Fibroblast of lung (primary cell): ENCODE measurements at regions not wholly inside any gene's neighbourhood (a gene's known extent, or its start where the extent isn't known, plus 50 kb on each side); places are given as distances from the start of the nearest gene placed in this dataset.

Experiments
- DNase-seq, 2 donors: peaks; one replicate each; pipeline versions ENCODE4 v3.0.0 to v3.0.0-alpha.2; 2010; ENCODE audit warnings: low read depth in 2 of 2
- H2AFZ ChIP-seq: 2 replicates; pipeline ENCODE4 v1.5.1; 2012; ENCODE audit warnings: low read length, control low read depth, inconsistent platforms
- H3K27ac ChIP-seq: 2 replicates; pipeline ENCODE4 v1.5.1; 2011; ENCODE audit warnings: low read length, control low read depth; ENCODE audit not compliant: insufficient read depth
- H3K27me3 ChIP-seq: 2 replicates; pipeline ENCODE4 v1.5.1; 2011; ENCODE audit warnings: mild to moderate bottlenecking, low read length; ENCODE audit not compliant: control insufficient read depth, insufficient read depth
- H3K36me3 ChIP-seq: 2 replicates; pipeline ENCODE4 v1.5.1; 2011; ENCODE audit warnings: low read length; ENCODE audit not compliant: control insufficient read depth, insufficient read depth
- H3K4me1 ChIP-seq: 2 replicates; pipeline ENCODE4 v1.5.1; 2011; ENCODE audit warnings: low read length; ENCODE audit not compliant: control insufficient read depth, insufficient read depth; ENCODE audit errors: extremely low read depth
- H3K4me2 ChIP-seq: 2 replicates; pipeline ENCODE4 v1.5.1; 2011; ENCODE audit warnings: low read length, control low read depth; ENCODE audit not compliant: insufficient read depth; ENCODE audit errors: extremely low read depth
- H3K4me3 ChIP-seq, 4 experiments: fragments of 200-600 bp in 1 of 4; sonication (generic) in 1 of 4; replicated peaks in 1 of 4; 2 replicates each; pipeline ENCODE4 v1.5.1; 2011 to 2016; ENCODE audit warnings: low read length in 4 of 4, low read depth in 3 of 4, mild to moderate bottlenecking in 3 of 4, control low read depth in 2 of 4, inconsistent platforms in 1 of 4, mixed read lengths in 1 of 4; ENCODE audit not compliant: insufficient read depth in 1 of 4; ENCODE audit errors: control extremely low read depth in 1 of 4
- H3K79me2 ChIP-seq: 2 replicates; pipeline ENCODE4 v1.5.1; 2012; ENCODE audit warnings: mild to moderate bottlenecking, low read length, inconsistent platforms; ENCODE audit not compliant: control insufficient read depth, insufficient read depth
- H3K9ac ChIP-seq: 2 replicates; pipeline ENCODE4 v1.5.1; 2011; ENCODE audit warnings: mild to moderate bottlenecking, low read length, control low read depth; ENCODE audit not compliant: insufficient read depth
- H3K9me3 ChIP-seq: 2 replicates; pipeline ENCODE4 v1.5.1; 2012; ENCODE audit warnings: low read depth, low read length; ENCODE audit not compliant: control insufficient read depth, insufficient read depth
- H4K20me1 ChIP-seq: 2 replicates; pipeline ENCODE4 v1.5.1; 2011; ENCODE audit warnings: low read length; ENCODE audit not compliant: control insufficient read depth, insufficient read depth; ENCODE audit errors: extremely low read depth
- EZH2 ChIP-seq: IDR thresholded peaks from 2 replicates; pipeline ENCODE4 v1.5.1; 2012; ENCODE audit warnings: low read length, control low read depth, mild to moderate bottlenecking; ENCODE audit errors: missing control alignments
- TF ChIP-seq, protein P1 (sequence below), 2 donors: IDR thresholded peaks in 1 of 2; conservative IDR thresholded peaks in 1 of 2; 1 replicate in 1 of 2; 2 replicates in 1 of 2; pipeline ENCODE4 v1.5.1; 2011 to 2012; ENCODE audit warnings: low read length in 2 of 2, control low read depth in 1 of 2, inconsistent platforms in 1 of 2, low read depth in 1 of 2, mild to moderate bottlenecking in 1 of 2

DNA sequence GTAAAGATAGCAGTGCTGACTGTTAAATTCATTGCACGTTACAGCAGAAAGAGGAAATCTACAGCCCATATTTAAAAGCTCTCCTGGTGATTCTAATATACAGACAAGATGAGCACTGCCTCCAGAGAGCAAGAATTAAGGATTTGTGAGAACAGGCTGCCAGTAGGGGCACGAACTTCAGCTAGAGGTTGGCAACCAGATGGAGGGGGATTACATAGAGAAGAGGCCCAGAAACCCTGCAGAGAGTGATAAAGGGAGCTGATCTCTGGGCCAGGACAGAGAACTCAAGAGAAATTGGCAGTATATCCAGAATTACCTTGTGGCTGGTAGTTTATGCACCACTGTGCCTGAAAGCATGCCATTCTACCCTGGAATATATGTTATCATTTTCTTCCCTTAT is 144.8 kb downstream of the UFM1 start:
- H4K20me1 ChIP-seq, result no peaks in the 10 kb centered on the region
- H3K4me3 ChIP-seq, result no peak overlapping the region
- no peaks in the 10 kb centered on the region for H3K79me2 ChIP-seq
- H3K27me3 ChIP-seq, result no peaks in the 10 kb centered on the region
- H3K27ac ChIP-seq, result no peak overlapping the region
- no peaks in the 10 kb centered on the region for H3K9me3 ChIP-seq
- TF ChIP-seq, protein P1, sequence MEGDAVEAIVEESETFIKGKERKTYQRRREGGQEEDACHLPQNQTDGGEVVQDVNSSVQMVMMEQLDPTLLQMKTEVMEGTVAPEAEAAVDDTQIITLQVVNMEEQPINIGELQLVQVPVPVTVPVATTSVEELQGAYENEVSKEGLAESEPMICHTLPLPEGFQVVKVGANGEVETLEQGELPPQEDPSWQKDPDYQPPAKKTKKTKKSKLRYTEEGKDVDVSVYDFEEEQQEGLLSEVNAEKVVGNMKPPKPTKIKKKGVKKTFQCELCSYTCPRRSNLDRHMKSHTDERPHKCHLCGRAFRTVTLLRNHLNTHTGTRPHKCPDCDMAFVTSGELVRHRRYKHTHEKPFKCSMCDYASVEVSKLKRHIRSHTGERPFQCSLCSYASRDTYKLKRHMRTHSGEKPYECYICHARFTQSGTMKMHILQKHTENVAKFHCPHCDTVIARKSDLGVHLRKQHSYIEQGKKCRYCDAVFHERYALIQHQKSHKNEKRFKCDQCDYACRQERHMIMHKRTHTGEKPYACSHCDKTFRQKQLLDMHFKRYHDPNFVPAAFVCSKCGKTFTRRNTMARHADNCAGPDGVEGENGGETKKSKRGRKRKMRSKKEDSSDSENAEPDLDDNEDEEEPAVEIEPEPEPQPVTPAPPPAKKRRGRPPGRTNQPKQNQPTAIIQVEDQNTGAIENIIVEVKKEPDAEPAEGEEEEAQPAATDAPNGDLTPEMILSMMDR (conservative IDR thresholded peaks at IDR 0.05 in 1 of 2, IDR thresholded peaks at IDR 0.05 in 1 of 2; ENCODE audit: low read depth in 1 of 2, low read length in 2 of 2), result no peak
- TF ChIP-seq EZH2, result no peak
- DNase-seq, result no peak
- no peak overlapping the region for H2AFZ ChIP-seq
- H3K4me2 ChIP-seq, result no peak overlapping the region
- H3K4me1 ChIP-seq, result no peaks in the 10 kb centered on the region
- no peaks in the 10 kb centered on the region for H3K36me3 ChIP-seq
- no peak overlapping the region for H3K9ac ChIP-seq

GRCh38 chr13:38496917-38497316 is 147.3 kb downstream of the UFM1 start:
- no peak overlapping the region for H2AFZ ChIP-seq
- H3K9me3 ChIP-seq, result no peaks in the 10 kb centered on the region
- DNase-seq, result peak in 1 of 2 donors; percentile 54

DNA sequence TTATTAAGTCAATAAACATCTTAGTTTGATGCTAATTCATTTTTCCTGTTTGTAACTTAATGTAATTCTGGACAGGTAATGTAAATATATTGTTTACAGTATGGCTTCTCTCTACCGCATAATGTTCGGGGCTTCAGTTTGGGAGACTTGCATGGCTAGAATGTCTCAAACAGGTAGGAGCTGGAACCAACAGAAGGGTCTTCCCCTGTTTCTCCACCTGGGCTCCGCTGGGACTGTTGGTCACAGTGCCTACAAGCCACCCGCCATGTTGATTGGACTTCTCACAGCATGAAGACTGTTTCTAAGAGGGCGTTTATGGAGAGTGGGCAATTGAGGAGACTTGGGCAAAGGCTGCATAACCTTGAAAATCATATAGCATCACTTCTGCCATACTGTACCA is 148.6 kb downstream of the UFM1 start:
- H3K27ac ChIP-seq, result no peak overlapping the region
- no peak for DNase-seq
- no peaks in the 10 kb centered on the region for H3K36me3 ChIP-seq
- TF ChIP-seq, protein P1 (conservative IDR thresholded peaks at IDR 0.05 in 1 of 2, IDR thresholded peaks at IDR 0.05 in 1 of 2; ENCODE audit: low read depth in 1 of 2, low read length in 2 of 2), result no peak
- TF ChIP-seq EZH2, result no peak
- H3K9me3 ChIP-seq, result no peaks in the 10 kb centered on the region
- no peak overlapping the region for H3K4me2 ChIP-seq
- H3K4me1 ChIP-seq, result no peaks in the 10 kb centered on the region
- H3K9ac ChIP-seq, result no peak overlapping the region
- no peaks in the 10 kb centered on the region for H3K27me3 ChIP-seq
- H3K79me2 ChIP-seq, result no peaks in the 10 kb centered on the region
- no peak overlapping the region for H2AFZ ChIP-seq
- no peak overlapping the region for H3K4me3 ChIP-seq
- H4K20me1 ChIP-seq, result no peaks in the 10 kb centered on the region

More at GRCh38 chr13:38496917-38497316, 147.3 kb downstream of the UFM1 start:
- TF ChIP-seq, protein P1 (conservative IDR thresholded peaks at IDR 0.05 in 1 of 2, IDR thresholded peaks at IDR 0.05 in 1 of 2; ENCODE audit: low read depth in 1 of 2, low read length in 2 of 2), result no peak
- TF ChIP-seq EZH2, result no peak
- H3K27ac ChIP-seq, result no peak overlapping the region
- no peaks in the 10 kb centered on the region for H3K27me3 ChIP-seq
- H3K36me3 ChIP-seq, result no peaks in the 10 kb centered on the region
- no peaks in the 10 kb centered on the region for H3K4me1 ChIP-seq
- no peaks in the 10 kb centered on the region for H3K79me2 ChIP-seq
- no peak overlapping the region for H3K4me3 ChIP-seq
- no peaks in the 10 kb centered on the region for H4K20me1 ChIP-seq
- no peak overlapping the region for H3K4me2 ChIP-seq
- no peak overlapping the region for H3K9ac ChIP-seq
